Subcutaneous abdominal adipose tissue (tissue), 5 donors: ENCODE measurements at regions not wholly inside any gene's neighbourhood (a gene's known extent, or its start where the extent isn't known, plus 50 kb on each side); places are given as distances from the start of the nearest gene placed in this dataset.
"Not testable (repeated sequence)": the region's sequence is repeated elsewhere in the genome, so short reads cannot be mapped to it uniquely, and the experiment has no call there.

Experiments used
- H3K27ac ChIP-seq: one replicate; pipeline ENCODE4 v1.7.0; 2013; ENCODE audit warnings: low read depth, mild to moderate bottlenecking, inconsistent platforms, low read length, moderate library complexity
- H3K27me3 ChIP-seq, 5 donors: one replicate each; pipeline ENCODE4 v1.7.0; 2013; ENCODE audit warnings: low read length in 5 of 5, inconsistent platforms in 1 of 5; ENCODE audit not compliant: control insufficient read depth in 5 of 5, insufficient read depth in 4 of 5
- H3K36me3 ChIP-seq, 5 donors: one replicate each; pipeline ENCODE4 v1.7.0; 2013; ENCODE audit warnings: low read length in 5 of 5; ENCODE audit not compliant: control insufficient read depth in 5 of 5, insufficient read depth in 5 of 5
- H3K4me1 ChIP-seq, 5 donors: one replicate each; pipeline ENCODE4 v1.7.0; 2013; ENCODE audit warnings: low read length in 5 of 5, mild to moderate bottlenecking in 3 of 5, moderate library complexity in 1 of 5; ENCODE audit not compliant: control insufficient read depth in 5 of 5, insufficient read depth in 5 of 5
- H3K4me3 ChIP-seq, 5 donors: one replicate each; pipeline ENCODE4 v1.7.0; 2013; ENCODE audit warnings: low read length in 5 of 5, low read depth in 1 of 5
- H3K9ac ChIP-seq, 5 donors: one replicate each; pipeline ENCODE4 v1.7.0; 2013; ENCODE audit warnings: low read length in 5 of 5, mild to moderate bottlenecking in 4 of 5, moderate library complexity in 3 of 5
- H3K9me3 ChIP-seq, 5 donors: one replicate each; pipeline ENCODE4 v1.7.0; 2013; ENCODE audit warnings: low read length in 5 of 5; ENCODE audit not compliant: control insufficient read depth in 5 of 5
- donor health status: healthy.
- donor health status: healthy.
- donor health status: healthy.
- donor health status: healthy.
- donor health status: healthy.

DNA sequence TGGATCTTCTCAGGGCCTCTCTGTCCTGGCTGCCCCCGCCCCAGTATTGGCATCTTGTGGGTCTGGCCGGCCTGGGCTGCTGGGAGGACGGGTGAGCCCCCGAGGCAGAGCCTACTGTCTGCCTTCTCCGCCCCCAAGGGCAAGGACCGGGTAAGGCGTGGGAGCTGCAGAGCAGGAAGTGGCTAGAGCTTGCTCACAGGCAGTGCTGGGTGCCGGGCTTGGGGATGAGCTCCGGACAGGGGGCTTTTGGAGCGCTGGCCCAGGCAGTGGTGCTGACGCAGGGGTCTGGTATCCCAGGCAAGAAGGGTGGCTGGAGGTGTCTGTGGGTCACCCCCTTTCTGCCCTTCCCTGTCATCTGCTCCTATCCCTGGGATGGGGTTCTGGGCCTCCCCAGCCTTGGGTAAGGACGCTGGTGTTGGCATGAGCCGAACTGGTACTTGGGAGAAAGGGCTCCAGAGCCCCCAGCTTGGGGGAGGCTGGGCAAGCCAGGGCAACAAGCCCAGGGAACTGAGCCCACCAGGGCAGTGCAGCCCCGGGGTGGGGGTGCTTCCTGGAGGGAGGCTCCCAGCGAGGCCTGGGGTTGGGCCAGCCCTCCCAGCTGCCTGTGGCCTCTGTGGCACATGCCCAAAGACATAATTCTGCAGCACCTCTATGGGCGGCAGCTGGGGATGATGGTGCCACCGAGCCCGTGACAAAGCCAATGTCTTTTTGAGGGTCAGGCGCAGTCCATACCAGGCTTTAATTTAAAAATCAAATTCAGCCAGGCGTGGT lies 126.3 kb downstream of the KIF26A start:
- Histone ChIP-seq H3K27me3 (peaks cover 0 to 8% (median 7%) of the 10 kb centered on the region in 5 donors), H3K36me3 (no peaks in the 10 kb centered on the region), H3K9me3 (peaks cover 3 to 12% (median 8%) of the 10 kb centered on the region in 5 donors), H3K4me1 (peaks cover 0 to 9% (median 0%) of the 10 kb centered on the region in 5 donors), H3K27ac (no peak overlapping the region), H3K4me3 (no peak overlapping the region), H3K9ac (no peak overlapping the region)

DNA sequence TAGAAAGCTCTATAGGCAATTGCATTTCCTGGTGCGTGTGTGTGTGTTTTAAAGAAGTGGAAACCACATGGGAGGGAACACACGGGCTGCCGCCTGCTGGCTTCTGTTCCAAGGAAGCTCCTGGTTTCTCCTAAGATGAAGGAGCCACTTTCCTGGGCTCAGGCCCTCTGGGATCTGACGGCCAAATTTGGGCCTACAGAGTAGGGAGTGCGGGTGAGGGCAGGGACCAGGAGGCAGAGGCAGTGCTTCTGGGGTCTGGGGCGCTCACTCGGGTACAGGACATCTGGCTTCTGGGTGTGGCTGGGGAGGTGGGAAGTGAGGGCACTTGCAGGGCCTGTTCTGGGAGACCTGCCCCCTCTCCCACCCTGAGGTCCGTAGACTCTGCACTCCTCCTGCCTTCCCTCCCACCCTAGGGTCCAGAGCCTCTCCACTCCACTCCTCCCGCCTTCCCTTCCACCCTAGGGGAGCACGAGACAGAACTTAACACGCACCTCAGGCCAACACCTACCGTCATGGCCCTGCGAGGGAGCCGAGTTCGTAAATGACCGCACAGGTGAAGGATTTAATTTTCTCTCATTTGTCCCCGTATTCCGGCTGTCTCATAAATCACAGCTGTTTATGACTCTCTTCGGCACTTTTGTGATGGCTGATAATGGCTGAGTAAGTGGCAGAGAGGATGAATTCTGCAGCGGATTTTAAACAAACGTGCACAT lies 127.7 kb downstream of the KIF26A start:
- Histone ChIP-seq H3K4me1 (peaks cover 0 to 9% (median 0%) of the 10 kb centered on the region in 5 donors), H3K9me3 (peaks cover 3 to 9% (median 4%) of the 10 kb centered on the region in 5 donors), H3K4me3 (no peak overlapping the region), H3K9ac (no peak overlapping the region), H3K27me3 (peaks cover 0 to 9% (median 7%) of the 10 kb centered on the region in 5 donors), H3K27ac (no peak overlapping the region), H3K36me3 (no peaks in the 10 kb centered on the region)

DNA sequence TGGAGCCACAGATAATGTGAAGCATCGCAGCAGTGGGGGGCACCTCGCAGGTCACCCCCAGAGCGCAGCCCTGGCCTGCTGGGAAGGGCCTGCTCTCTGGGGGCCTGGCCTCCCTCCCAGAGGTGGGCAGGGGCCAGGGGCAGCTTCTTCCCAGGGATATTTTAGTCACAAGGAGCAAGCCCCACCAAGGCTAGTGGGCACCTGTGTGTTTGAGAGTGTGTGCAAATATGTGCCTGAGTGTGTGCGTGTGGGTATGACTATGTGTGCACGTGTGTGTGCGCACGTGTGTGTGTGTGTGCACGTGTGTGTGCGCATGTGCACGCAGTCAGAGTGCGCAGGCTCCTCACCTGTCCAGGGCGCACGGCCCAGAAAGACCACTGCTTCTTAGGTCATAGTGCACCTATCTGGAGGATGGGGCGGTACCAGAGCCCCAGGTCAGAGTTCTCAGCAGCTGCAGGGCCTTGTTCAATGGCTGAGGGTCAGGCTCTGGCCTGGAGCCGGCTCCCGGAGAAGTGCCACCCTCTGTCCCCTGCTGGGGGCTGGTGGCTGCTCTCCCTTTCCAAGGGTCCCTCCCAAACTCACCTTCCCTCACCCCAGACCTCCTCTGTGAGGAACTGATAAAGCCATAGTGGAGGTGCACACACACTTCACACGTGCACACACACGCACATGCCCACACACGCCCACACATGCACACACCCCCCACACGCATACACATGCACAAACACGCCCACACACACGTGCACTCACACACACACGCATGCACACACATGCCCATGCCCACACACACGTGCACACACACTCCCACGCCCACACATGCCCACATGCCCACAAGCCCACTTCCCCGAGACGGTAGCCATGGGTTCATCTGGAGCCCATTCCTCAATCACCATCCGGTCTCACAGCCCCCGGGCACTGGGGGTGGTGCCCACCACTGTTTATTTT lies 128.5 kb downstream of the KIF26A start:
- Histone ChIP-seq H3K9me3 (peaks cover 0 to 5% (median 0%) of the 10 kb centered on the region in 5 donors), H3K36me3 (no peaks in the 10 kb centered on the region), H3K9ac (no peak overlapping the region), H3K27me3 (peaks cover 0 to 9% (median 7%) of the 10 kb centered on the region in 5 donors), H3K27ac (no peak overlapping the region), H3K4me1 (peaks cover 0 to 9% (median 0%) of the 10 kb centered on the region in 5 donors), H3K4me3 (no peak overlapping the region)

DNA sequence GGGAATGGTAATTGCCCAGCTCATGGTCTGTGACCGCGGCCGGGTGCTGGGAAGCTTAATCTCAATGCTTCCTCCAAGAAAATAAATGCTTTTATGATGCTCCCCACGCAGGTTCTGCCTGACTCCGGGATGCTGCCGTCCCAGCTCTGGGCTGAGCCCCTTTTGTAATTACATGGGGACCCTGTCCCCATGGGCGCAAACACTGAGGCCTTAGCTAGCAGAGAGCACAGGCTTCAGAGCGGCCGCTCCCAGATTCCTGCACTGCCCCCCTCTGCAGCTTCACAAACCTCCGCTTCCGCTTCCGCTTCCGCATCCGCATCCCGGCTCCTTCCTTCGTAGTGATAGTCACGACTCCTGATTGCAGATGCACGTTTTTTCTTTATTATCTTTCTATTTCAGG lies 129.5 kb downstream of the KIF26A start:
- no peak overlapping the region for H3K9ac ChIP-seq
- no peak overlapping the region for H3K27ac ChIP-seq
- no peaks in the 10 kb centered on the region for H3K36me3 ChIP-seq
- H3K27me3 ChIP-seq = peaks cover 0 to 9% (median 7%) of the 10 kb centered on the region in 5 donors
- H3K4me3 ChIP-seq = peak overlapping the region in 1 of 5 donors; percentile 24
- no peaks in the 10 kb centered on the region for H3K9me3 ChIP-seq
- peaks cover 0 to 9% (median 0%) of the 10 kb centered on the region in 5 donors for H3K4me1 ChIP-seq

DNA sequence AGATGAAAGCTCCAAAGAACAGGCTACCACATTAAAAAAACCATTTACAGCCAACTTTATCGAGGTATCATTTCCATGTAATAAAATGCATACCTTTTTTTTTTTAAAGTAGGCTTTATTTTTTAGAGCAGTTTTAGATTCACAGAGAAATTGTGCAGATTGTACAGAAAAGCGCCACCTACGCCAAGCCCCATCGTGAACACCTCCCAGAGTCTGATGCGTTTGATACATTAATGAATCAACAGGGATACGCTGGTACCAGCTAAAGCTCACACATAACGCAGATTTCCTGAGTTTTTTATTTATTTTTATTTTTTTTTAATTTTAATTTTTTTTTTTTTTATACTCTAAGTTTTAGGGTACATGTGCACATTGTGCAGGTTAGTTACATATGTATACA lies 129.9 kb downstream of the KIF26A start:
- no peak overlapping the region for H3K27ac ChIP-seq
- peaks cover 0 to 9% (median 7%) of the 10 kb centered on the region in 5 donors for H3K27me3 ChIP-seq
- H3K4me3 ChIP-seq = peak overlapping the region in 1 of 5 donors; percentile 24
- H3K9me3 ChIP-seq = no peaks in the 10 kb centered on the region
- no peaks in the 10 kb centered on the region for H3K36me3 ChIP-seq
- H3K4me1 ChIP-seq = peaks cover 0 to 9% (median 0%) of the 10 kb centered on the region in 5 donors
- no peak overlapping the region for H3K9ac ChIP-seq

DNA sequence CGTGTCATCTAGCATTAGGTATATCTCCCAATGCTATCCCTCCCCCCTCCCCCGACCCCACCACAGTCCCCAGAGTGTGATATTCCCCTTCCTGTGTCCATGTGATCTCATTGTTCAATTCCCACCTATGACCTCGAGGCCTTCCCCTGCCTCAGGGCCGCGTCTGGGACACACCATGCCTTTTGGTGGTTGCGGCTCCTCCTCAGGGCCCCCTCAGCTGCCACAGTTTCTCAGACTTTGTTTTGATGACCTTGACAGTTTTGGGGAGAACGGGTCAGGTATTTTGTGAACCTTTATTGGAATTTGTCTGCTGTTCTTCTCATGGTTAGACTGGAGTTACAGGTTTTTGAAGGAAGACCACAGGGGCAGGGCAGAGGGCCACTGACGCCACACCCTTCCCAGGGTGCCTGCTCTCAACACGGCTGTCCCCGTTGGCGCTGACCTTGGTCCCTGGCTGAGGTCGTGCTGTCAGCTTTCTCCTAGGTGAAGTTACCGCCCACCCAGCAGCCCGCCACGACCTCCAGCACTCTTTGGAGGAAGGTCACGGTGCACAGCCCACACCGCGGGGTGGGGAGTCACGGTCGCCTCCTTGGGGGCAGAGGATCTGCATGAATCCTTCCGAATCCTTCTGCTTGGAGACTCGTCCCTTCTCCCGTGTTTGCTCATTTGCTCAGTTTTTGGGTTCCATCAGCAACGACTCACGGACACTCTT lies 130.5 kb downstream of the KIF26A start:
- Histone ChIP-seq H3K27me3 (peaks cover 0 to 9% (median 7%) of the 10 kb centered on the region in 5 donors), H3K36me3 (no peaks in the 10 kb centered on the region), H3K9me3 (no peaks in the 10 kb centered on the region), H3K9ac (no peak overlapping the region), H3K4me3 (no peak overlapping the region), H3K4me1 (peaks cover 0 to 9% (median 0%) of the 10 kb centered on the region in 5 donors), H3K27ac (no peak overlapping the region)

DNA sequence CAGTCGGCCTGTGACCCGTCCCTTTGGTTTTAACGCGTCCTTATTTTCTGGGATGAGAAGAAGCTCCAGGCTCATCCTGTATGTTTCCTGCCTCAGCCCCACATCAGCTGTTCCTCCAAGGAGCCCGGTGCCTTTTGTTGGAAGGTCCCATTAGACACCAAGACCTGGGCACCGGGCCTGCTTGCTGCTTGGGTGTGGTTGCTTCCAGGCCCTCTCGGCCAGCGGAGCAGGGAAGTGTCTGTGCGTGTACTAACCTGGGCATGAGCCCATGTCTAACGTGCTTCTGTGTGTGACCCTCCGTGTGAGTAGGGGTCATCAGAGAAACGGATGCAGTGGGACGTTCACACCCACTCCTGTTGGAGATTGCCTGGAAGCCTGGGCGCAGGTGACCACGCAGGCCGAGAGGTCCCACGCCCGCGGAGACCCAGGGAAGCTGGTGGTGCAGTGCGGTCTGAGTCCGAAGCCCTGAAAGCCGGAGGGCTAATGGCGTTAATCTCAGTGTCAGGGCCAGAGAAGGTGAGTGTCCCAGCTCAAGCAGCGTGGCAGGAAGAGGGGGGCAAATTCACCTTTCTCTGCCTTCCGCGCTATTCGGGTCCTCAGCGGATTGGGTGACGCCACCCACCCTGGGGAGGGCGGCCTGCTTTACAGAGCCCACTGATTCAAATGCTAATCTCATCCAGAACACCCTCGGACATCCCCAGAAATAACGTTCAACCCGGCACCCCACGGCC lies 131.3 kb downstream of the KIF26A start:
- H3K4me3 ChIP-seq, H3K27ac ChIP-seq, H3K9me3 ChIP-seq, H3K36me3 ChIP-seq, H3K27me3 ChIP-seq, H3K4me1 ChIP-seq, H3K9ac ChIP-seq: not testable (repeated sequence)

DNA sequence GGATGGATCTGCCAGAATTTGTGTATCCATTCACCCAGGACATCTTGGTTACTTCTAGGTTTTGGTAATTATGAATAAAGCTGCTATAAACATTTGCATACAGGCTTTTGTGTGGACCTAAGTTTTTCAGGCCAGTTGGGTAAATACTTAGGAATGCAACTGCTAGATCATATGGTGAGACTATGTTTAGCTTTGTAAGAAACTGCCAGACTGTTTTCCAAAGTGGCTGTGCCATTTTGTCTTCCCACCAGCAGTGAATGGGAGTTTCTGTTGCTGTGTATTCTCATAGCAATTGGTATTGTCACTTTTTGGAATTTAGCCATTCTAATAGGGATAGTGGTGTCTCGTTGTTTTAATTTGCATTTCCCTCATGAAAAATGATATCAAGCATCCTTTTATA lies 133.0 kb downstream of the KIF26A start:
- no peaks in the 10 kb centered on the region for H3K36me3 ChIP-seq

DNA sequence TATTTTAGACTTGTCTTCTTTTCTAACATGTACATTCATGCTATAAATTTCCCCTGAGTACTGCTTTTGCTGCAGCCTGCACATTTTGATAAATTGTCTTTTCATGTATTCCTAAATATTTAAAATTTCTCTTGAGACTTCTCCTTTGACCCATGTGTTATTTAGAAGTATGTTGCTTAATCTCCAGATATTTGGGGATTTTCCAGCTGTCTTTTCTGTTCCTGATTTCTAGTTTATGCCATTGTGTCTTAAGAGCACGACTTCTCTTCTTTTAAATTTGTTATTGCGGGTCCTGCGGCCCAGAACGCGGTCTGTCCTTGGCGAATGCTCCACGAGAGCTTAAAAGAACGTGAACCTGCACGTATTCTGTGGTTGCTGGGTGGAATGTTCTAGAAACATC lies 136.4 kb downstream of the KIF26A start:
- Histone ChIP-seq H3K27ac (no peak overlapping the region), H3K27me3 (peaks cover 0 to 20% (median 11%) of the 10 kb centered on the region in 5 donors), H3K9ac (no peak overlapping the region), H3K9me3 (peaks cover 0 to 5% (median 0%) of the 10 kb centered on the region in 5 donors), H3K4me1 (peaks cover 1 to 10% (median 9%) of the 10 kb centered on the region in 5 donors), H3K36me3 (no peaks in the 10 kb centered on the region), H3K4me3 (peak overlapping the region in 1 of 5 donors; percentile 35)

More for the DNA sequence above, 133.0 kb downstream of the KIF26A start:
- Histone ChIP-seq H3K9me3 (no peaks in the 10 kb centered on the region), H3K9ac (no peak overlapping the region), H3K4me3 (no peak overlapping the region), H3K4me1 (peaks cover 1 to 17% (median 10%) of the 10 kb centered on the region in 5 donors), H3K27me3 (peaks cover 0 to 7% (median 3%) of the 10 kb centered on the region in 5 donors), H3K27ac (no peak overlapping the region)
